Mammary epithelial cell (primary cell): ENCODE measurements at regions not wholly inside any gene's neighbourhood (a gene's known extent, or its start where the extent isn't known, plus 50 kb on each side); places are given as distances from the start of the nearest gene placed in this dataset.

Source experiments
- EZH2 ChIP-seq: IDR thresholded peaks from 2 replicates; pipeline ENCODE4 v1.6.1; 2012; ENCODE audit warnings: low read length, inconsistent platforms, borderline replicate concordance
- TF ChIP-seq, protein P1 (sequence below), 2 donors: IDR thresholded peaks in 1 of 2; conservative IDR thresholded peaks in 1 of 2; 2 replicates each; pipeline ENCODE4 v1.5.1; 2011 to 2012; ENCODE audit warnings: inconsistent platforms in 2 of 2, low read length in 2 of 2, mild to moderate bottlenecking in 2 of 2, control low read depth in 1 of 2, low read depth in 1 of 2; ENCODE audit not compliant: insufficient read depth in 1 of 2; ENCODE audit errors: extremely low read depth in 1 of 2

DNA sequence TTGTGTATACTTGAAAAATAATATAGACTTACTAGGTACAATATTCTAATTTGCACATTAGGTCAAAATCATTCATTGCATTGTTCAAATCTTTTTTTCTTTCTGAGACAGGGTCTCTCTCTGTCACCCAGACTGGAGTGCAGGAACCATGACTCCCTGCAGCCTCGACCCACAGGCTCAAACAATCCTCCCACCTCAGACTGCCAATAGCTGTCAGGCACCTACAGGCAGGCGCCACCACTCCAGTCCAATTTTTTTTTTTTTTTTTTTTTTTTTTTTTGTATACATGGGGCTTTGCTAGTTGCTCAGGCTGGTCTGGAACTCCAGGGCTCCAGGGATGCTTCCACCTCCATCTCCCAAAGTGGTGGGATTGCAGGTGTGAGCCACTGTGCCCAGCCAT, 656.9 kb downstream of the KCNT2 start:
- TF ChIP-seq, protein P1, sequence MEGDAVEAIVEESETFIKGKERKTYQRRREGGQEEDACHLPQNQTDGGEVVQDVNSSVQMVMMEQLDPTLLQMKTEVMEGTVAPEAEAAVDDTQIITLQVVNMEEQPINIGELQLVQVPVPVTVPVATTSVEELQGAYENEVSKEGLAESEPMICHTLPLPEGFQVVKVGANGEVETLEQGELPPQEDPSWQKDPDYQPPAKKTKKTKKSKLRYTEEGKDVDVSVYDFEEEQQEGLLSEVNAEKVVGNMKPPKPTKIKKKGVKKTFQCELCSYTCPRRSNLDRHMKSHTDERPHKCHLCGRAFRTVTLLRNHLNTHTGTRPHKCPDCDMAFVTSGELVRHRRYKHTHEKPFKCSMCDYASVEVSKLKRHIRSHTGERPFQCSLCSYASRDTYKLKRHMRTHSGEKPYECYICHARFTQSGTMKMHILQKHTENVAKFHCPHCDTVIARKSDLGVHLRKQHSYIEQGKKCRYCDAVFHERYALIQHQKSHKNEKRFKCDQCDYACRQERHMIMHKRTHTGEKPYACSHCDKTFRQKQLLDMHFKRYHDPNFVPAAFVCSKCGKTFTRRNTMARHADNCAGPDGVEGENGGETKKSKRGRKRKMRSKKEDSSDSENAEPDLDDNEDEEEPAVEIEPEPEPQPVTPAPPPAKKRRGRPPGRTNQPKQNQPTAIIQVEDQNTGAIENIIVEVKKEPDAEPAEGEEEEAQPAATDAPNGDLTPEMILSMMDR (conservative IDR thresholded peaks at IDR 0.05 in 1 of 2, IDR thresholded peaks at IDR 0.05 in 1 of 2; ENCODE audit: extremely low read depth in 1 of 2, insufficient read depth in 1 of 2, low read depth in 1 of 2, low read length in 2 of 2), result no peak
- TF ChIP-seq EZH2, result no peak
